T-cell (primary cell): ENCODE measurements at regions not wholly inside any gene's neighbourhood (a gene's known extent, or its start where the extent isn't known, plus 50 kb on each side); places are given as distances from the start of the nearest gene placed in this dataset.

Experiments used
- ATAC-seq, 4 experiments: fragments of 200-7000 bp in 3 of 4; fragments of 150-1000 bp in 1 of 4; cut with Tn5 transposase; replicated peaks in 1 of 4; 1 replicate in 3 of 4; 2 replicates in 1 of 4; pipeline ENCODE4 v1.10.0; 2021; ENCODE audit warnings: moderate library complexity in 3 of 4, mild to moderate bottlenecking in 2 of 4, moderate number of reproducible peaks in 1 of 4
- CTCF ChIA-PET, 2 donors: fragments of 300-600 bp; sonication (Branson Sonifier 250); formaldehyde crosslinking; loops; one replicate each; lab custom pipeline; 2022; ENCODE audit warnings: antibody characterized with exemption in 2 of 2; lab: Charles Lee
- POLR2A ChIA-PET, 2 donors: fragments of 300-600 bp; sonication (Branson Sonifier 250); formaldehyde crosslinking; loops; one replicate each; lab custom pipeline; 2022; ENCODE audit warnings: antibody characterized with exemption in 2 of 2; lab: Charles Lee
- DNase-seq, 35 experiments: peaks; one replicate each; pipeline versions ENCODE4 v3.0.0 to v3.0.0-alpha.2; 2013 to 2023
- H3K27ac ChIP-seq: one replicate; pipeline ENCODE4 v1.5.1; 2013; ENCODE audit warnings: low read length
- H3K27me3 ChIP-seq, 2 experiments: replicated peaks in 1 of 2; 1 replicate in 1 of 2; 2 replicates in 1 of 2; pipeline versions ENCODE4 v1.6.1 to v1.7.0; 2013; ENCODE audit warnings: low read length in 1 of 2, mixed read lengths in 1 of 2; ENCODE audit not compliant: control insufficient read depth in 2 of 2, insufficient read depth in 2 of 2; ENCODE audit errors: extremely low read depth in 1 of 2
- H3K36me3 ChIP-seq, 2 donors: 1 replicate in 1 of 2; 2 replicates in 1 of 2; pipeline versions ENCODE4 v1.6.1 to v1.7.0; 2013; ENCODE audit warnings: low read length in 1 of 2; ENCODE audit not compliant: control insufficient read depth in 2 of 2, insufficient read depth in 1 of 2; ENCODE audit errors: extremely low read depth in 1 of 2
- H3K4me1 ChIP-seq, 2 experiments: 1 replicate in 1 of 2; 2 replicates in 1 of 2; pipeline versions ENCODE4 v1.6.1 to v1.7.0; 2013; ENCODE audit warnings: low read length in 2 of 2, mixed read lengths in 1 of 2; ENCODE audit not compliant: insufficient read depth in 2 of 2, control insufficient read depth in 1 of 2; ENCODE audit errors: extremely low read depth in 1 of 2
- H3K4me3 ChIP-seq, 2 donors: 1 replicate in 1 of 2; 2 replicates in 1 of 2; pipeline versions ENCODE4 v1.5.1 to v1.7.0; 2013; ENCODE audit warnings: mild to moderate bottlenecking in 2 of 2, low read length in 1 of 2, moderate library complexity in 1 of 2; ENCODE audit not compliant: control insufficient read depth in 1 of 2; ENCODE audit errors: extremely low read depth in 1 of 2
- H3K9me3 ChIP-seq: 2 replicates; pipeline ENCODE4 v1.7.0; 2013
- H3K27ac Mint-ChIP-seq, 2 donors: one replicate each; pipeline ENCODE4 v1.8.0; 2020 to 2021; ENCODE audit warnings: mild to moderate bottlenecking in 2 of 2, mixed read lengths in 2 of 2
- H3K27me3 Mint-ChIP-seq, 2 donors: one replicate each; pipeline ENCODE4 v1.8.0; 2021 to 2022; ENCODE audit warnings: mixed read lengths in 2 of 2
- H3K36me3 Mint-ChIP-seq: one replicate; pipeline ENCODE4 v1.8.0; 2021; ENCODE audit warnings: mixed read lengths
- H3K4me1 Mint-ChIP-seq, 3 donors: one replicate each; pipeline ENCODE4 v1.8.0; 2020 to 2022; ENCODE audit warnings: mixed read lengths in 3 of 3, mild to moderate bottlenecking in 1 of 3
- H3K4me3 Mint-ChIP-seq, 3 donors: one replicate each; pipeline ENCODE4 v1.8.0; 2020 to 2022; ENCODE audit warnings: mild to moderate bottlenecking in 3 of 3, mixed read lengths in 3 of 3, moderate library complexity in 3 of 3
- H3K9me3 Mint-ChIP-seq, 3 donors: one replicate each; pipeline ENCODE4 v1.8.0; 2020 to 2022; ENCODE audit warnings: mixed read lengths in 3 of 3
- WGBS: methylation state at CpG from one replicate; pipeline ENCODE4 v1.1.5; 2013; ENCODE audit warnings: missing lambda C conversion rate; ENCODE audit not compliant: insufficient coverage; 5-methylcytosine and 5-hydroxymethylcytosine counted together

GRCh38 chr5:5665225-5666075 lies 243.0 kb downstream of the ICE1 start:
- POLR2A ChIA-PET = interaction anchor here in 1 of 2 donors (0.6 kb wide), 1 partner anchor 62 kb away, joined by 4 read pairs; no protein-coding TSS in a partner anchor
- H3K4me3 Mint-ChIP-seq = no peak overlapping the region
- H3K4me1 ChIP-seq = no peaks in the 10 kb centered on the region
- CTCF ChIA-PET = no interaction called here
- peaks cover 0 to 10% of the 10 kb centered on the region in 2 experiments for H3K27me3 ChIP-seq
- DNase-seq (no peak), ATAC-seq (no peak)
- no peak overlapping the region for H3K4me3 ChIP-seq
- no peak overlapping the region for H3K27ac Mint-ChIP-seq
- H3K36me3 Mint-ChIP-seq = no peaks in the 10 kb centered on the region
- no peaks in the 10 kb centered on the region for H3K9me3 ChIP-seq
- H3K4me1 Mint-ChIP-seq = no peaks in the 10 kb centered on the region
- H3K9me3 Mint-ChIP-seq = no peaks in the 10 kb centered on the region
- H3K36me3 ChIP-seq = no peaks in the 10 kb centered on the region
- no peak overlapping the region for H3K27ac ChIP-seq
- peaks cover 9 to 18% of the 10 kb centered on the region in 2 donors for H3K27me3 Mint-ChIP-seq
- WGBS = 85% methylated on average over 11 of the region's 13 CpGs

- Histone ChIP-seq H3K4me3 (no peak overlapping the region), H3K36me3 (no peaks in the 10 kb centered on the region), H3K9me3 (no peaks in the 10 kb centered on the region), H3K4me1 (no peaks in the 10 kb centered on the region), H3K27ac (no peak overlapping the region), H3K27me3 (peaks cover 0 to 3% of the 10 kb centered on the region in 2 experiments)
- Mint-ChIP-seq H3K4me3 (no peak overlapping the region), H3K36me3 (no peaks in the 10 kb centered on the region), H3K27me3 (peaks cover 25 to 31% of the 10 kb centered on the region in 2 donors), H3K9me3 (no peaks in the 10 kb centered on the region), H3K27ac (no peak overlapping the region), H3K4me1 (no peaks in the 10 kb centered on the region)
- ChIA-PET CTCF (no interaction called here), POLR2A (no interaction called here)
- 42% methylated on average over 2 of the region's 3 CpGs for WGBS
- DNase-seq = no peak
- ATAC-seq = no peak
These were observed 236.5 kb downstream of the ICE1 start for GRCh38 chr5:5658889-5659465.

- Histone ChIP-seq H3K9me3 (no peaks in the 10 kb centered on the region), H3K36me3 (no peaks in the 10 kb centered on the region), H3K27me3 (peaks cover 0 to 3% of the 10 kb centered on the region in 2 experiments), H3K27ac (no peak overlapping the region), H3K4me3 (no peak overlapping the region), H3K4me1 (no peaks in the 10 kb centered on the region)
- no peaks in the 10 kb centered on the region for H3K9me3 Mint-ChIP-seq
- no peak for DNase-seq
- ChIA-PET POLR2A (no interaction called here), CTCF (no interaction called here)
- no peaks in the 10 kb centered on the region for H3K36me3 Mint-ChIP-seq
- no peaks in the 10 kb centered on the region for H3K4me1 Mint-ChIP-seq
- WGBS = no CpG with 5 or more reads among the region's 4 CpGs
- no peak for ATAC-seq
- peaks cover 25 to 31% of the 10 kb centered on the region in 2 donors for H3K27me3 Mint-ChIP-seq
- no peak overlapping the region for H3K4me3 Mint-ChIP-seq
- H3K27ac Mint-ChIP-seq = no peak overlapping the region
These were observed 235.7 kb downstream of the ICE1 start for GRCh38 chr5:5658226-5658625.

- DNase-seq = no peak
- 83% methylated on average over 10 of the region's 13 CpGs for WGBS
- Mint-ChIP-seq H3K27ac (no peak overlapping the region), H3K27me3 (peaks cover 10% of the 10 kb centered on the region in 2 donors), H3K9me3 (peaks cover 0 to 5% (median 0%) of the 10 kb centered on the region in 3 donors), H3K4me1 (no peaks in the 10 kb centered on the region), H3K36me3 (no peaks in the 10 kb centered on the region), H3K4me3 (no peak overlapping the region)
- ChIA-PET POLR2A (no interaction called here), CTCF (no interaction called here)
- Histone ChIP-seq H3K36me3 (no peaks in the 10 kb centered on the region), H3K27me3 (peaks cover 0 to 9% of the 10 kb centered on the region in 2 experiments), H3K9me3 (no peaks in the 10 kb centered on the region), H3K4me1 (no peaks in the 10 kb centered on the region), H3K4me3 (no peak overlapping the region), H3K27ac (no peak overlapping the region)
- ATAC-seq = no peak
These were observed 229.7 kb downstream of the ICE1 start for GRCh38 chr5:5652181-5652580.

- H3K4me1 ChIP-seq = no peaks in the 10 kb centered on the region
- no peak overlapping the region for H3K27ac ChIP-seq
- H3K27me3 ChIP-seq = peaks cover 0 to 9% of the 10 kb centered on the region in 2 experiments
- ChIA-PET CTCF (no interaction called here), POLR2A (no interaction called here)
- Mint-ChIP-seq H3K27ac (no peak overlapping the region), H3K4me3 (no peak overlapping the region), H3K36me3 (no peaks in the 10 kb centered on the region), H3K27me3 (peaks cover 7% of the 10 kb centered on the region in 2 donors), H3K4me1 (no peaks in the 10 kb centered on the region), H3K9me3 (peaks cover 0 to 5% (median 0%) of the 10 kb centered on the region in 3 donors)
- no peak for ATAC-seq
- WGBS = 100% methylated on average over 1 of the region's 2 CpGs
- no peak for DNase-seq
- no peaks in the 10 kb centered on the region for H3K36me3 ChIP-seq
- H3K9me3 ChIP-seq = no peaks in the 10 kb centered on the region
- H3K4me3 ChIP-seq = no peak overlapping the region
These were observed 228.5 kb downstream of the ICE1 start for GRCh38 chr5:5650949-5651348.

GRCh38 chr5:5650242-5650641 lies 227.8 kb downstream of the ICE1 start:
- Mint-ChIP-seq H3K9me3 (peaks cover 0 to 5% (median 0%) of the 10 kb centered on the region in 3 donors), H3K4me3 (no peak overlapping the region), H3K4me1 (no peaks in the 10 kb centered on the region), H3K27me3 (peaks cover 3 to 5% of the 10 kb centered on the region in 2 donors), H3K36me3 (no peaks in the 10 kb centered on the region), H3K27ac (no peak overlapping the region)
- no peaks in the 10 kb centered on the region for H3K4me1 ChIP-seq
- no peak for ATAC-seq
- no peak overlapping the region for H3K27ac ChIP-seq
- no peaks in the 10 kb centered on the region for H3K36me3 ChIP-seq
- WGBS = 83% methylated on average over 2 of the region's 5 CpGs
- H3K9me3 ChIP-seq = no peaks in the 10 kb centered on the region
- no peak for DNase-seq
- no peak overlapping the region for H3K4me3 ChIP-seq
- POLR2A ChIA-PET = no interaction called here
- peaks cover 0 to 9% of the 10 kb centered on the region in 2 experiments for H3K27me3 ChIP-seq
- CTCF ChIA-PET = no interaction called here
